ENCODE measurements at regions not wholly inside any gene's neighbourhood (a gene's known extent, or its start where the extent isn't known, plus 50 kb on each side); places are given as distances from the start of the nearest gene placed in this dataset.
A peak's percentile ranks its signal among the peaks of the same experiment; 100 is the strongest.

- TF ChIP-seq CTCF (IDR thresholded peaks at IDR 0.05; ENCODE audit: control insufficient read depth, extremely low read depth, insufficient read depth): no peak
- DNase-seq (ENCODE audit: low read depth): no peak
- no peak overlapping the region for H3K4me3 ChIP-seq (ENCODE audit: low read depth, low read length)
These were observed 145.3 kb downstream of the SETD4 start for GRCh38 chr21:35915030-35915429.

- H3K4me3 ChIP-seq (ENCODE audit: low read depth, low read length): no peak overlapping the region
- DNase-seq (ENCODE audit: low read depth): no peak
- no peak for TF ChIP-seq CTCF (IDR thresholded peaks at IDR 0.05; ENCODE audit: control insufficient read depth, extremely low read depth, insufficient read depth)
These were observed 148.7 kb downstream of the SETD4 start for GRCh38 chr21:35911412-35912191.

- TF ChIP-seq CTCF (IDR thresholded peaks at IDR 0.05; ENCODE audit: control insufficient read depth, extremely low read depth, insufficient read depth): no peak
- no peak overlapping the region for H3K4me3 ChIP-seq (ENCODE audit: low read depth, low read length)
- no peak for DNase-seq (ENCODE audit: low read depth)
These were observed 150.7 kb downstream of the SETD4 start for GRCh38 chr21:35909456-35910223.

- no peak for DNase-seq (ENCODE audit: low read depth)
- TF ChIP-seq CTCF (IDR thresholded peaks at IDR 0.05; ENCODE audit: control insufficient read depth, extremely low read depth, insufficient read depth): no peak
- no peak overlapping the region for H3K4me3 ChIP-seq (ENCODE audit: low read depth, low read length)
These were observed 151.8 kb downstream of the SETD4 start for GRCh38 chr21:35908311-35909078.

GRCh38 chr21:35906586-35906985 lies 153.7 kb downstream of the SETD4 start:
- no peak overlapping the region for H3K4me3 ChIP-seq (ENCODE audit: low read depth, low read length)
- no peak for DNase-seq (ENCODE audit: low read depth)
- TF ChIP-seq CTCF (IDR thresholded peaks at IDR 0.05; ENCODE audit: control insufficient read depth, extremely low read depth, insufficient read depth): no peak

GRCh38 chr21:35905963-35906345 lies 154.4 kb downstream of the SETD4 start:
- peak; percentile 2; the same call in 1 of the 2 replicates for TF ChIP-seq CTCF (IDR thresholded peaks at IDR 0.05; ENCODE audit: control insufficient read depth, extremely low read depth, insufficient read depth)
- no peak for DNase-seq (ENCODE audit: low read depth)
- H3K4me3 ChIP-seq (ENCODE audit: low read depth, low read length): no peak overlapping the region
